LNCAP (cell line): ENCODE measurements at regions not wholly inside any gene's neighbourhood (a gene's known extent, or its start where the extent isn't known, plus 50 kb on each side); places are given as distances from the start of the nearest gene placed in this dataset.

Experiments used
- TF ChIP-seq, protein P1 (sequence below): fragments of 450-650 bp; IDR thresholded peaks from 2 replicates; pipeline ENCODE4 v1.5.1; 2017; ENCODE audit warnings: mild to moderate bottlenecking

DNA sequence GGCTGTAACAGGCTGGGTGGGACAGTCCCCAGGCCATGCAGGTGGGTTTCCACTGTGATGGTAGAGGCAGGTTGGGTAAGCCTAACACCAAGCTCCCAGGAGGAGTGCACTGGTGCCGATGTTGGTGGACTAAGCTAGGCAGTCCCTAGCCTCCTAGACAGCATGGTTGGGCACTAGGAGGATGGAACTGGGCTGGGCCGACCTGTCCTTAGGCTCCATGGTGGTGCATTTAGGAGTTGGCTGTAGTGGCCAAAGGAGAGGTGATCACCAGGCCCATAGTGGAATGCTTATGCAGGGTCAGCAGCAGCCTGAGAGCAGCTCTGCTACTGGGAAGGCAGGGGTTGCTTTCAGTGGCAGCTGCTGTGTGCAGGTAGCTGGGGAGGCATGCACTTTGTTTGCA lies 247.7 kb upstream of the CNTNAP2 start:
- TF ChIP-seq, protein P1, sequence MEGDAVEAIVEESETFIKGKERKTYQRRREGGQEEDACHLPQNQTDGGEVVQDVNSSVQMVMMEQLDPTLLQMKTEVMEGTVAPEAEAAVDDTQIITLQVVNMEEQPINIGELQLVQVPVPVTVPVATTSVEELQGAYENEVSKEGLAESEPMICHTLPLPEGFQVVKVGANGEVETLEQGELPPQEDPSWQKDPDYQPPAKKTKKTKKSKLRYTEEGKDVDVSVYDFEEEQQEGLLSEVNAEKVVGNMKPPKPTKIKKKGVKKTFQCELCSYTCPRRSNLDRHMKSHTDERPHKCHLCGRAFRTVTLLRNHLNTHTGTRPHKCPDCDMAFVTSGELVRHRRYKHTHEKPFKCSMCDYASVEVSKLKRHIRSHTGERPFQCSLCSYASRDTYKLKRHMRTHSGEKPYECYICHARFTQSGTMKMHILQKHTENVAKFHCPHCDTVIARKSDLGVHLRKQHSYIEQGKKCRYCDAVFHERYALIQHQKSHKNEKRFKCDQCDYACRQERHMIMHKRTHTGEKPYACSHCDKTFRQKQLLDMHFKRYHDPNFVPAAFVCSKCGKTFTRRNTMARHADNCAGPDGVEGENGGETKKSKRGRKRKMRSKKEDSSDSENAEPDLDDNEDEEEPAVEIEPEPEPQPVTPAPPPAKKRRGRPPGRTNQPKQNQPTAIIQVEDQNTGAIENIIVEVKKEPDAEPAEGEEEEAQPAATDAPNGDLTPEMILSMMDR: no peak

DNA sequence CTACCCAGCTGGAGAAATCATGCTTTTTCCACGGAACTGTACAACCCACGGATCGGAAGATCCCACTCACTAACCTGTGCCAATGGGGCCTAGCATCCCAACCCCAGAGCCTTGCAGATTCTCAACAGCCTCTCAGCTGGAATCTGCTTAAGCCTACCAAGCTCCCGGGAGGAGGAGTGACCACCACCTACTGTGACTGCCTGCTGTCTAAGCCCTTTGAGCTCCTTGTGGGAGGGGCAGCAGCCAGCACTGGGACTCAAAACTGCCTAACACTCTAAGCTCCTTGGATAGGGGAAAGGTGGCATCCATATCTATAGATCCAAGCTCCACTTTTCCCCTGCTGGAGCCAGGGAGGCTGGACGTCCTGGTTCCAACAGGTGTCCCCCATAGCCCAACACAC lies 254.4 kb upstream of the CNTNAP2 start:
- TF ChIP-seq, protein P1: no peak

DNA sequence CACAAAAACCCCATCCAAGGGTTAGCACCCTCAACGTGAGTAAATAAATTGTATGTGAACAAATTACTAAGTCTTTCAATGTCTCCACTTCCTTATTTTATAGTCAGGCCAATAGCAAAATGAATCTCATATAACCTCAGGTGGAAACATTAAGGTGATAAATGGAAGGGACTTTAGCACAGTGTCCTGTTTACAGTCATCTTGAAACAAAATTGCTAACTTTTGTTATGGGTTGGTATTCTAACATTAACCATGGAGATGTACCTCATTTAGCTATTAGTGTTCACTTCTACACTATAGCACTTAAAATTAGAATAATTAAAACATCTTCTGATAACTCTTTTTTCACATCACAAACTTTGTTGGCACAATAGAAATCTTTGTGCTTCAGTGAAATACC lies 255.8 kb upstream of the CNTNAP2 start:
- TF ChIP-seq, protein P1: no peak

DNA sequence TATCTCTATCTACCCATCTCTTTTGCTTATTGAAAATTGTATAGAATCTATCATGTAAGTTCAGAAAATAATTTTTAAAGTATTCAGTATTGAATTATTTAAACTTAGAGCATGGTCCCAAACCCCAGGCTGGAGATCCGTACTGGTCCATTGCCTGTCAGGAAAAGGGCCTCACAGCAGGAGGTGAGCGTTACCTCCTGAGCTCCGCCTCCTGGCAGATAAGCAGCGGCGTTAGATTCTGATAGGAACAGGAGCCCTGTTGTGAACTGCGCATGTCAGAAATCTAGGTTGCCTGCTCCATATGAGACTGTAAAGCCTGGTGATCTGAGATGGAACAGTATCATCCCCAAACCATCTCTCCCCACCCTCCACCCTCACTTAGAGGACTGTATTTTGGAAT lies 266.0 kb upstream of the CNTNAP2 start:
- TF ChIP-seq, protein P1: no peak

DNA sequence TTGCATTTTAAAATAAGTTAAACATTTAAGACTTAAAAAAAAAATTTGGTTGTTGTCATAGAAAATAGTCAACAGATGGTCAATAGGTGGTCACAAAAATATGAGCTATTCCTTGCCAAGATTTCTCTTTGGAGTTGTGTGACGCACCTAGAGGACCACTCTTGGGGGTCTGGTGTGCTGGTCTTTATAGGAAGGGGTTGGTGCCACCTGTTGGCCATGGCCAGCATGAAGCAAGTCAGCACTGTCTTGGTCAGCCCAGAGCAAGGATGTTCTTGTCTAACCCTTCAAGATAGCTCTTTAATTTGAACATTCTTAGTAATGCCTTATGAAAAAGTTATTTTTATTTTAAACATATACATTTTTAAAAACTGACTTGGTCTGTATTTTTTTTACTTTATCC lies 267.9 kb upstream of the CNTNAP2 start:
- TF ChIP-seq, protein P1: no peak

DNA sequence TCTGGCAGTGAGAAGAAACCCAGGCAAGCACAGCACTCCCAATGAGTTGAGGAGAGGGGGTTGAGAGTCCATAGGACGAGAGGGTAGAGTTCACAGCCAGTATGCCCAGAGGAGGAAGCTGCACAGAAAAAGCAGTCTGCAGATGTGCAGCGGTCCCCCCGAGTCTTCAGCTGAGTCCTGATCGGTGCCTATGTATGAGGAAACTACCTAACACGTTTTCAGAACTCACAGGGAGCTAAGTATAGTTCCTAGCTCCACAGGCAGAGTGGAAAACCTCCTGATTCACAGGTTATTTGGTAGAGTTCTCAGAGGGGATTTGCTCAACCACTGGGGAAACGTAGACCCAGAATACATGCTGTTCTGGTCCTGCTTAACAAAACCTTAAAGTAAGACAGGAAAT lies 271.3 kb upstream of the CNTNAP2 start:
- TF ChIP-seq, protein P1: no peak

DNA sequence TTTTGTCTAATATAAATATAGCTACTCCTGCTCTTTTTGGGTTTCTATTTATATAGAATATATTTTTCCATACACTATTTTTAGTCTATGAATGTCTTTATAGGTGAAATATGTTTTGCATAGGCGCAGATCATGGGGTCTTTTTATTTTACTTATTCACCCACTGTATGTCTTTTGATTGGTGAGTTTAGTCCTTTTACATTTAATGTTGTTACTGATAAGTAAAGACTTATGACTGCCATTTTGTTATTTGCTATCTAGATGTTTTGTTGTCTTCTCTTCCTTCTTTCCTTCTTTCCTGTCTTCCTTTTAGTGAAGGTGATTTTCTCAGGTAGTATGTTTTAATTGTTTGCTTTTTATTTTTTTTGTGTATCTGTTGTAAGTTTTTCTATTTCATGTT lies 276.8 kb upstream of the CNTNAP2 start:
- TF ChIP-seq, protein P1: no peak

DNA sequence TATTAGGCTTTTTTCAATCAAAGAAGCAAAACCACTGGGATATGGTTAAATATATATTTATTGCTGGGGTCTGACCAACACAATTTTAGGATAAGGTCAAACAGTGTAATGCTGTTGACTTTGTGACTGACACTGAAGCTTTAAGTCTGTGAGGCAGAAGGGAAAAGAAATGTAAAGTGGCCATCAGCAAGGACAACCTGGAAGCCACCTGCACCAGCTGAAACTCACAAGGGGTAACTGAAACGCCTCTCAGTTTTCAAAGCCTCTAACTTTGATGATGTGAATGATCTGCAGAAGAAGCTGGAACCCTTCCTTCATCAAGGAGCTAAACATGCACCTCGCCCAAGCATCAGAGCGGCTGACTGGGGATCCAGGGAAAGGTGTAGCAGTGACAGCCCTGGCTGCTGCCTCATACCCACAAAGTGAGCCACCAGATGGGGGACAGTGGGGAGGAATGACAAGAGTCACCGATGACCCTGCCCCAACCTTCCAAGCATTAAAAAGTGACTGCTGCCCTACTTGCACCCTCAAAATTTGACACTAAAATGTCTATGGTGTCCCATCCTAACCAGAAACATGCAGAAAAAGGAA lies 284.9 kb upstream of the CNTNAP2 start:
- TF ChIP-seq, protein P1: no peak
